ENCODE measurements at regions not wholly inside any gene's neighbourhood (a gene's known extent, or its start where the extent isn't known, plus 50 kb on each side); places are given as distances from the start of the nearest gene placed in this dataset.

DNA sequence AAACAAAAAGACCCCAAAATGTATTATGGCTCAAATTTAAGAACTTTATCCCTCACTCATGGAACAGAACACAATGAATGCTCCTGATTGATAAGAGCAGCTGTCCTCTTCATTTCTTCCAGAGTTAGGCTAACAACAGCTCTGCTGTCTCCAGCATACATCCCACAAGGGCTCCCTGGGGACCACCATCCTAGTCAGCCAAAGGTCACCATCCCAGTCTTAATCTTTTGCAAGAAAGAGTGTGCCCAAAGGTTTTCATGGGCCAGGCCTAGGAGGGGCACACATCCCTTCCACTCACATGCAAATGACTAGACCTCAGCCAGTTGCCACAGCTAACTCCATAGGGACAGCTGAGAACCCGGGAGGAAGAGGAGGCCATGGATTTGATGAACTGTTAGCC is 555.3 kb downstream of the BUD13 start:
- TF ChIP-seq, protein P1, sequence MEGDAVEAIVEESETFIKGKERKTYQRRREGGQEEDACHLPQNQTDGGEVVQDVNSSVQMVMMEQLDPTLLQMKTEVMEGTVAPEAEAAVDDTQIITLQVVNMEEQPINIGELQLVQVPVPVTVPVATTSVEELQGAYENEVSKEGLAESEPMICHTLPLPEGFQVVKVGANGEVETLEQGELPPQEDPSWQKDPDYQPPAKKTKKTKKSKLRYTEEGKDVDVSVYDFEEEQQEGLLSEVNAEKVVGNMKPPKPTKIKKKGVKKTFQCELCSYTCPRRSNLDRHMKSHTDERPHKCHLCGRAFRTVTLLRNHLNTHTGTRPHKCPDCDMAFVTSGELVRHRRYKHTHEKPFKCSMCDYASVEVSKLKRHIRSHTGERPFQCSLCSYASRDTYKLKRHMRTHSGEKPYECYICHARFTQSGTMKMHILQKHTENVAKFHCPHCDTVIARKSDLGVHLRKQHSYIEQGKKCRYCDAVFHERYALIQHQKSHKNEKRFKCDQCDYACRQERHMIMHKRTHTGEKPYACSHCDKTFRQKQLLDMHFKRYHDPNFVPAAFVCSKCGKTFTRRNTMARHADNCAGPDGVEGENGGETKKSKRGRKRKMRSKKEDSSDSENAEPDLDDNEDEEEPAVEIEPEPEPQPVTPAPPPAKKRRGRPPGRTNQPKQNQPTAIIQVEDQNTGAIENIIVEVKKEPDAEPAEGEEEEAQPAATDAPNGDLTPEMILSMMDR (IDR thresholded peaks at IDR 0.05): no peak
- no peaks in the 10 kb centered on the region for H3K9me3 ChIP-seq
- H3K4me1 ChIP-seq: no peaks in the 10 kb centered on the region
- H3K4me3 ChIP-seq: no peak overlapping the region
- no peaks in the 10 kb centered on the region for H3K27me3 ChIP-seq
- H3K36me3 ChIP-seq: no peaks in the 10 kb centered on the region
- DNase-seq (ENCODE audit: low spot score in 2 of 2): peak in 1 of 2 donors; percentile 4
- no peak overlapping the region for H3K27ac ChIP-seq
- intact Hi-C loops (cut with DNase I): no loop called here

DNA sequence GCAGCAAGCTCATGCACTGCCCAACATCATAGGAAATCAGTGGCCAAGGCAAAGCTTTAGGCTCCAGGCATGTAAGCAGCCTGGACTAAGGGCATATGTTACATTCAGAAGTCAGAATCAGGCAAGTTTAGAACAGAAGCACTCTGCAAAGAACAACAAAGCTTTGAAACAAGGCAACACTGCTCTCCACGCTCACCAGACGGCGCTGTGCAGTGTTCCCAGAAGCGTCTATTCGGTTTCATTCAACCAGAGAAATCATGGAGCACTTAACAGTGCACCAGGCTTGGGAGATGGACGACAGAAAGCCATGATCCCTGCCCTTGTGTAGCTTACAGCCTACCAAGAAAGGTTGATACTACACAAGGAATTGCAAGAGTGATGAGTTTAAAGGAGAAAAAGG is 555.8 kb downstream of the BUD13 start:
- peak in 1 of 2 donors; percentile 13 for DNase-seq (ENCODE audit: low spot score in 2 of 2)
- TF ChIP-seq, protein P1 (IDR thresholded peaks at IDR 0.05): peak in 2 of 3 experiments; percentile 9 to 51
- H3K27ac ChIP-seq: no peak overlapping the region
- H3K4me3 ChIP-seq: no peak overlapping the region
- H3K4me1 ChIP-seq: no peaks in the 10 kb centered on the region
- intact Hi-C loops (cut with DNase I): no loop called here
- no peaks in the 10 kb centered on the region for H3K9me3 ChIP-seq
- no peaks in the 10 kb centered on the region for H3K27me3 ChIP-seq
- H3K36me3 ChIP-seq: no peaks in the 10 kb centered on the region

DNA sequence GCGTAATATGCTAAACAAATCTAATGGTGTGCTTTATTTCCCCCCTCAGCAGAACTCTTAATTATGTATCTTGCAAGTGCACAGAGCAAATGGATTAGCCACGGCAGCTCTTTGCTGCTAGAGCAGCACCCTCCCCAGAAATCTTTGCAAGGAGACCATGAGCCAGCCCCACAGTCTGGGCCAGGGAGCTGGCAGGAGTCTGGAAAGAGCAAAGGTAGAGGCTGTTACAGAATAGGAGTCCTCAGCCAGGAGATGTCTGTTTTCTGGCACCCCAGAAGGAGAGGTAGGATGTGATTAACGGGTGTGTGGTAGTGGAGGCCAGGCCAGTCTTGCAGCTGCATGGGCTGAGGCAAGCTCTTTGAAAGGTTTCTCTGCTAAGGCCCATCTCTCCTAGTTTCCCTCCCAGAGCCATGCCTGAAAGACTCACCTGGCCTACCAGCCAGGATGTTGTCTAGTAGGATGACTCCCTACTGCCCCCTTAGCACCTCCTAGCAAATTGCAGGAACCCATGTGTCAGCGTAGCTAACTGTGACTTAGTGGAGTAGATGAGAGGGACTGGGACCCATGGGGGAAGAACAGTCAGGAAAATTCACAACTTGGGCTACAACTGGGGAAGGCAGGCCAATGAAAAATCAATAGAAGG is 557.2 kb downstream of the BUD13 start:
- DNase-seq (ENCODE audit: low spot score in 2 of 2): peak in 1 of 2 donors; percentile 21
- H3K4me3 ChIP-seq: no peak overlapping the region
- H3K27me3 ChIP-seq: no peaks in the 10 kb centered on the region
- no peaks in the 10 kb centered on the region for H3K4me1 ChIP-seq
- TF ChIP-seq, protein P1 (IDR thresholded peaks at IDR 0.05): no peak
- H3K9me3 ChIP-seq: no peaks in the 10 kb centered on the region
- H3K27ac ChIP-seq: no peak overlapping the region
- intact Hi-C loops (cut with DNase I): no loop called here
- H3K36me3 ChIP-seq: no peaks in the 10 kb centered on the region

DNA sequence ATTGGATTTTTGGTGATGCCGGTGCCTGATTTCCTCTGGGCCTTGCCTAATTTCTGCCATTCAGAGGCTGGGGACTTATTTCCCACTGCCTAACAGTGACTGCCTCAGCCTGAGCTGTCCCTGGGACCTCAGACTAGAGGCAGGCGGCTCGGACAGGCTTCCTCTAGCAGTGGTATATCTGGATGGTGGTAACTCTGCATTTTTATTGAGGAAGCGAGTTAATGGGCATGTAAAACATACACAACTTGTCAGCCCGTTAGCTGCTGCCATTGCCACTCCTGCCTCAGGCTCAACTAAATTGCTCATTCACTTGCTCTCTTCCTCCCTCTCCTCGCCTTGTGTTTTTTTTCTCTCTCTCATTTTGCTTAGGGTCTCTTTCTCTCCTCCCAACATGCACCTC is 561.6 kb downstream of the BUD13 start:
- no peak overlapping the region for H3K4me3 ChIP-seq
- TF ChIP-seq, protein P1 (IDR thresholded peaks at IDR 0.05): no peak
- H3K36me3 ChIP-seq: no peaks in the 10 kb centered on the region
- intact Hi-C loops (cut with DNase I): no loop called here
- no peaks in the 10 kb centered on the region for H3K9me3 ChIP-seq
- no peaks in the 10 kb centered on the region for H3K27me3 ChIP-seq
- no peak overlapping the region for H3K27ac ChIP-seq
- DNase-seq (ENCODE audit: low spot score in 2 of 2): no peak
- no peaks in the 10 kb centered on the region for H3K4me1 ChIP-seq

DNA sequence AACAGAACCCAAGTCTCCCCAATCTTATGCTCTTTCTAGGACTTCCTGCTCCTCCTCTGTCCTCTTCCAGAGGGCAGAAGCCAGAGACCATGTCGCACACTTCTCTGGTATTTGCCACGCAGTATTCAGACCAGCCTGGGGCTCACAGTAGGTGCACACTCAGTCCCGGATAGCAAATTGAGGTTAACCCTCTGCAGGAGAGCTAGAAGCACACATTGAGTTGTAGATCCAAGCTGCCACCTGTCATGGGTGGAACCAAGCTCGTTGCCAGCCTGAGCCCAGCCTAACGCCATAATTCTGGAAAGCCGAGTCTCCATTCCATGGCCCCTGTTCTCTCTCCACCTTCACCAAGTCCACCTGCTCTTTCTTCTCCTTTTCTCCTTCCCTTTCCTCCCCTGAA is 562.1 kb downstream of the BUD13 start:
- no peaks in the 10 kb centered on the region for H3K27me3 ChIP-seq
- H3K27ac ChIP-seq: no peak overlapping the region
- TF ChIP-seq, protein P1 (IDR thresholded peaks at IDR 0.05): no peak
- DNase-seq (ENCODE audit: low spot score in 2 of 2): no peak
- intact Hi-C loops (cut with DNase I): no loop called here
- H3K4me3 ChIP-seq: no peak overlapping the region
- H3K4me1 ChIP-seq: no peaks in the 10 kb centered on the region
- H3K9me3 ChIP-seq: no peaks in the 10 kb centered on the region
- H3K36me3 ChIP-seq: no peaks in the 10 kb centered on the region

DNA sequence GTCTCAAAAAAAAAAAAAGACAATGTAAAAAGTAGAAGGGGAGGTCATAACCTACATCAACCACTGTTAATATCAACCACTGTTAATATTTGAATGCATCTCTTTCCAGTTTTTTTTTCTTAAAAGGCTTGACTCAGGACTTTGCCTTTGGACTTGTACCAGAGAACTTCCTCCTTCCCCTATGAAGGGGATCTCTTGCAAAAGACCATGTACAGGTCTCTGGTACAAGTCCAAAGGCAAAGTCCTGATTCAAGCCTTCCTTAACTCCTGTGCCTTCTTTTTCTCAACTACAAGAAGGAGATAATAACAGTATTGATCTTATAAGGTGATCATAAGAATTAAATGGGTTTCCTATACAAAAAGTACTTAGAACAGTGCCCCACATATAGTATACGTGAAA is 563.5 kb downstream of the BUD13 start:
- intact Hi-C loops (cut with DNase I): no loop called here
- DNase-seq (ENCODE audit: low spot score in 2 of 2): no peak
- TF ChIP-seq, protein P1 (IDR thresholded peaks at IDR 0.05): no peak
- H3K27me3 ChIP-seq: no peaks in the 10 kb centered on the region
- H3K9me3 ChIP-seq: no peaks in the 10 kb centered on the region
- no peak overlapping the region for H3K27ac ChIP-seq
- H3K36me3 ChIP-seq: no peaks in the 10 kb centered on the region
- no peaks in the 10 kb centered on the region for H3K4me1 ChIP-seq
- no peak overlapping the region for H3K4me3 ChIP-seq
